CD4-positive, alpha-beta T cell treated with Interleukin-15 for 4 hours (primary cell): ENCODE measurements at regions not wholly inside any gene's neighbourhood (a gene's known extent, or its start where the extent isn't known, plus 50 kb on each side); places are given as distances from the start of the nearest gene placed in this dataset.
A peak's percentile ranks its signal among the peaks of the same experiment; 100 is the strongest.

Experiments used
- DNase-seq: peaks from one replicate; pipeline ENCODE4 v3.0.0-alpha.2; 2020; ENCODE audit warnings: low spot score

GRCh38 chr5:71865665-71866320, 146.7 kb downstream of the CARTPT start:
- DNase-seq = no peak

GRCh38 chr5:71872311-71872864, 153.3 kb downstream of the CARTPT start:
- no peak for DNase-seq

GRCh38 chr5:71873191-71873591, 154.1 kb downstream of the CARTPT start:
- no peak for DNase-seq

GRCh38 chr5:71874521-71874920, 155.4 kb downstream of the CARTPT start:
- no peak for DNase-seq

GRCh38 chr5:71877511-71877910, 158.4 kb downstream of the CARTPT start:
- no peak for DNase-seq

- no peak for DNase-seq
Observed at GRCh38 chr5:71880536-71880935, 161.5 kb downstream of the CARTPT start.

- no peak for DNase-seq
Observed at GRCh38 chr5:71882826-71883741, 164.0 kb downstream of the CARTPT start.

GRCh38 chr5:71883742-71884103, 164.6 kb downstream of the CARTPT start:
- no peak for DNase-seq

- no peak for DNase-seq
Observed at GRCh38 chr5:71884926-71885325, 165.9 kb downstream of the CARTPT start.

- no peak for DNase-seq
Observed at GRCh38 chr5:71886406-71886805, 167.3 kb downstream of the CARTPT start.

- peak; percentile 39 for DNase-seq
Observed at GRCh38 chr5:71887680-71888079, 168.6 kb downstream of the CARTPT start.

- no peak for DNase-seq
Observed at GRCh38 chr5:71891406-71891805, 172.3 kb downstream of the CARTPT start.

- DNase-seq = no peak
Observed at GRCh38 chr5:71891856-71892255, 172.8 kb downstream of the CARTPT start.

- DNase-seq = no peak
Observed at GRCh38 chr5:71892641-71893365, 173.7 kb downstream of the CARTPT start.

GRCh38 chr5:71893451-71893850, 174.4 kb downstream of the CARTPT start:
- no peak for DNase-seq

GRCh38 chr5:71894091-71894490, 175.0 kb downstream of the CARTPT start:
- DNase-seq = no peak

GRCh38 chr5:71895546-71895945, 176.5 kb downstream of the CARTPT start:
- DNase-seq = no peak

- DNase-seq = no peak
Observed at GRCh38 chr5:71899865-71900342, 180.8 kb downstream of the CARTPT start.

GRCh38 chr5:71903808-71904207, 184.7 kb downstream of the CARTPT start:
- no peak for DNase-seq

- DNase-seq = no peak
Observed at GRCh38 chr5:71904852-71905251, 185.8 kb downstream of the CARTPT start.

- no peak for DNase-seq
Observed at GRCh38 chr5:71905834-71906711, 187.0 kb downstream of the CARTPT start.
